NCI-H748 (cell line): ENCODE measurements at regions not wholly inside any gene's neighbourhood (a gene's known extent, or its start where the extent isn't known, plus 50 kb on each side); places are given as distances from the start of the nearest gene placed in this dataset.
"Not testable (repeated sequence)": the region's sequence is repeated elsewhere in the genome, so short reads cannot be mapped to it uniquely, and the experiment has no call there.

Source experiments
- DNase-seq: peaks from one replicate; lab custom pipeline; 2025; ENCODE audit not compliant: unreplicated experiment; lab: John Stamatoyannopoulos, UW

GRCh38 chr5:17326600-17327037 lies 109.2 kb downstream of the BASP1 start:
- DNase-seq: peak; percentile 51

GRCh38 chr5:17327048-17327625 lies 109.7 kb downstream of the BASP1 start:
- peak; percentile 92 for DNase-seq

- DNase-seq: no peak
Measured at GRCh38 chr5:17329571-17329970, 112.1 kb downstream of the BASP1 start.

- DNase-seq: no peak
Measured at GRCh38 chr5:17330386-17330785, 113.0 kb downstream of the BASP1 start.

GRCh38 chr5:17331651-17332050 lies 114.2 kb downstream of the BASP1 start:
- no peak for DNase-seq

- DNase-seq: no peak
Measured at GRCh38 chr5:17333755-17334154, 116.3 kb downstream of the BASP1 start.

GRCh38 chr5:17336054-17336453 lies 118.6 kb downstream of the BASP1 start:
- peak; percentile 90 for DNase-seq

DNA sequence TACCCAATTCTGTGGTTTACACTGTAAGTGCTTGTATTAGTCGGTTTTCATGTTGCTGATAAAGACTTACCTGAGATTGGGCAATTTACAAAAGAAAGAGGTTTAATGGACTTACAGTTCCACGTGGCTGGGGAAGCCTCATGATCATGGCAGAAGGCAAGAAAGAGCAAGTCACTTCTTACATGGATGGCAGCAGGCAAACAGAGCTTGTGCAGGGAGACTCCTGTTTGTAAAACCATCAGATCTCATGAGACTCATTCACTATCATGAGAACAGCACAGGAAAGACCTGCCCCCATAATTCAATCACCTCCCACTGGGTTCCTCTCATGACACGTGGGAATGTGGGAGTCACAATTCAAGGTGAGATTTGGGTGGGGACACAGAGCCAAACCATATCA lies 119.3 kb downstream of the BASP1 start:
- DNase-seq: not testable (repeated sequence)

DNA sequence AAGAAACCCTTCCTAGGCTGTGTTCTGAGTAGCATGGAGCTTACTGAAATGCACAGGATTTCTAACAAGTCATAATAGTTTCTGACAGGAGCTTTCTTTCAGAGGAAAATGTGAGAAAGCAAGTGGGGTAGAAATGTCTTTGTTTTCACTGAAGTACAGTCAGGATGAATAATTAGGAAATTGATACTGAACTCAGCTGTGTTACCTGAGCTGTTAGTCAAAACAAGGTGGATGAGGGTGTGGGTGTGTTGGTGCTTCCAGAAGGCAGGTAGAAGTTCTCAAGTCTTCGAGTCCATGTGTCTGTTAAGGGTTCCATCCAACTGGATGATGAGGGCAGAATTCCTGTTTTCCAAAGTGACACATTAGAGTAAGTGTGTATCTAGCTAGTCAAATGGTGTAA lies 122.4 kb downstream of the BASP1 start:
- peak; percentile 42 for DNase-seq

DNA sequence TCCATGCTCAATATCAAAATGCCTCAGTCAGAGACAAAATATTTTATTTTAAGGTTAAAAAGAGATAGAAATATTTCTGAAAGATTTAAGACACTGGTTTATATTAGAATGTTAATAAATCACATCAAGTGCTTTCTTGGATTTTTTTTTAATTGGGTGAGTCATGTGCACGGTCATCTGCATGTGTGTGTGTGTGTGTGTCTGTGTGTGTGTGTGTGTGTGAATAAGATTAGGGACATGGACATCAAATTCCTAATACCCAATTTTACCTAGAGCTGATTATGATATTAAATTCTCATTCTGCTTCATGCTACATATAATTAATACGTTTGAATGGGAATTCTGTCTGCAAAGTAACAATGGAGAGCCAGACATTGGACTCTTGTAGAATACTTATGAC lies 122.9 kb downstream of the BASP1 start:
- DNase-seq: no peak

DNA sequence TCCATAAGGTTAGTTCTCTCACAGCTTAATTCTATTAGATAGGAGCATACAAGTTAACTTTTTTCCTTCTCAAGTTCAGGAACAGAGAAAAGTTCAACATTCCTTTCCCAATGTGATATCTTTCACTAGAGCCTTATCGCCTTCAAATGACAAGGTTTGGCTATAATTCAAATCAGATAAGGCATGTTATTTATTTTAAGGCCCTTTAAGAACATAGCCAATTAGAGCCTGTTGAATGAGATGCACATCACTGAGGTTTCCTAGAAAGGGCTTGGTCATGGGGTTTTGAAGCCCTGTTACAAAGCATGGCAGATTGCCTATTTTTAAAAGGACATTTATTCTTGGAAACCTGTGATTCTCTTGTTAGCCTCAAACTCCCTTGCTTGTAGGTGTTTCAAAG lies 123.4 kb downstream of the BASP1 start:
- no peak for DNase-seq

- DNase-seq: peak; percentile 31
Measured at GRCh38 chr5:17343675-17344074, 126.2 kb downstream of the BASP1 start.

GRCh38 chr5:17346811-17347210 lies 129.4 kb downstream of the BASP1 start:
- DNase-seq: no peak

- DNase-seq: no peak
Measured at GRCh38 chr5:17352223-17352622, 134.8 kb downstream of the BASP1 start.

- DNase-seq: no peak
Measured at GRCh38 chr5:17354265-17354664, 136.8 kb downstream of the BASP1 start.

- no peak for DNase-seq
Measured at GRCh38 chr5:17355586-17356346, 138.3 kb downstream of the BASP1 start.

GRCh38 chr5:17356551-17356950 lies 139.1 kb downstream of the BASP1 start:
- DNase-seq: no peak

GRCh38 chr5:17357504-17357903 lies 140.1 kb downstream of the BASP1 start:
- no peak for DNase-seq

- DNase-seq: no peak
Measured at GRCh38 chr5:17358031-17358430, 140.0 kb upstream of the TAF11L2 start.

DNA sequence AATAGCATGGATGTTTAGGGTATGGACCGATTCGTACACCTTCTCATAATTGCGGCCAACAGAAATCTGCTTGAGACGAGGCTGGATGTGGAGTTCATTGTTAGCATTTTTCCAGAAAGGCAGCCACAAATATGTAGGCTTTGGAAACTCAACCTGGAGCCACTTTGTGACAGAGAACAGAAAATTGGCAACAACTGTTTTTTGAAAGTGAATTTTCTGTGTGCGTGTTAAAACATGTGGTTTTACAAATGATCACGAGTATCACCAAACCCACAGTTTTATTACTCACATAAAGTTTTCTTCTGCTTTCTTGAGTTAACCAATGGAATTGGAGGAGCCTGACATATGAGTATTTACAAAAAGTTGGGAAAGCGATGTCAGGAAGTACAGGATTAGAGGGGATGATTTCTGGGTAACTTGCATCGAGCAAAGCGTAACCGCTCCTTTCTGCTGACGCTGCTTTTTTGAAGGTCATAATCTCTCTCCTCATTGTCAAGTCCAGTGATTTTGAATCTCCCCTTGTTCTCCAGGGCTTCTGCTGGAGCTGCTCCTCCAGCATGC lies 138.5 kb upstream of the TAF11L2 start:
- DNase-seq: no peak

- peak; percentile 48 for DNase-seq
Measured at GRCh38 chr5:17360879-17361278, 137.2 kb upstream of the TAF11L2 start.

DNA sequence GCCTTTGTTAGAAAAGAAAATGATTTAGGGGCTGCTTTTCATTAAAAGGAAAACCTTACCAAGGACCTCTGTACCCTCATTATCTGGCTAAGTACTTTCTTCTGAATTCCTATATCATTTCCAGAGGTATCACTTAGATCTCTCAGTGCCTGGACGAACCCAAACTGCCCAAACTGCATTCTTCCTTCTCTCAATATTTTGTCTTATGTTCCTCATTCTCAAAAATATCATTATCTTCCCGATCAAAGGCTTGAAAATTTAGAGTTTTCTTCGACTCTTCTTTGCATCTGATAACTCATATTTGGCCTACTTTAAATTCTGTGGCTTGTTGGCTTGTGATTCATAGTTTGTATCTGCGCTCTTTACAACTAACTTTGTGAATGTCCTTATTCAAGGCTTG lies 136.7 kb upstream of the TAF11L2 start:
- DNase-seq: no peak
